Tibial nerve (tissue), 4 donors: ENCODE measurements at regions not wholly inside any gene's neighbourhood (a gene's known extent, or its start where the extent isn't known, plus 50 kb on each side); places are given as distances from the start of the nearest gene placed in this dataset.
"Not testable (repeated sequence)": the region's sequence is repeated elsewhere in the genome, so short reads cannot be mapped to it uniquely, and the experiment has no call there.

ENCODE experiments used
- DNase-seq, 2 donors: peaks; one replicate each; pipeline ENCODE4 v3.0.0-alpha.2; 2019; ENCODE audit warnings: low spot score in 2 of 2
- H3K27ac ChIP-seq, 4 donors: fragments of 200-600 bp; sonication (generic) in 3 of 4; one replicate each; pipeline ENCODE4 v1.5.1; 2017 to 2019; ENCODE audit warnings: mild to moderate bottlenecking in 1 of 4
- H3K27me3 ChIP-seq, 2 donors: fragments of 200-600 bp; sonication (generic) in 1 of 2; one replicate each; pipeline versions ENCODE4 v1.5.1 to v1.6.0; 2017 to 2019
- H3K36me3 ChIP-seq, 3 donors: fragments of 200-600 bp; sonication (generic); one replicate each; pipeline ENCODE4 v1.5.1; 2018 to 2019
- H3K4me1 ChIP-seq, 4 donors: fragments of 200-600 bp; sonication (generic) in 3 of 4; one replicate each; pipeline ENCODE4 v1.5.1; 2017 to 2019
- H3K4me3 ChIP-seq, 4 donors: fragments of 200-600 bp; sonication (generic) in 3 of 4; one replicate each; pipeline ENCODE4 v1.5.1; 2017 to 2019; ENCODE audit warnings: mild to moderate bottlenecking in 1 of 4, moderate library complexity in 1 of 4
- H3K9me3 ChIP-seq, 4 donors: fragments of 200-600 bp; sonication (generic) in 3 of 4; one replicate each; pipeline ENCODE4 v1.5.1; 2017 to 2019
- CTCF ChIP-seq, 5 experiments: fragments of 200-600 bp in 3 of 5; fragments of 450-650 bp in 2 of 5; sonication (generic) in 3 of 5; IDR thresholded peaks; one replicate each; pipeline ENCODE4 v1.5.1; 2016 to 2019; ENCODE audit warnings: antibody characterized with exemption in 5 of 5, mild to moderate bottlenecking in 3 of 5, moderate library complexity in 2 of 5
- EP300 ChIP-seq, 2 donors: sonication (generic); formaldehyde crosslinking; IDR thresholded peaks; one replicate each; pipeline ENCODE4 v1.6.1; 2017; ENCODE audit warnings: antibody characterized with exemption in 2 of 2, mild to moderate bottlenecking in 1 of 2
- POLR2A ChIP-seq, 2 donors: fragments of 450-650 bp; IDR thresholded peaks; one replicate each; pipeline ENCODE4 v1.6.1; 2017; ENCODE audit warnings: antibody characterized with exemption in 2 of 2, mild to moderate bottlenecking in 2 of 2, moderate library complexity in 2 of 2
- WGBS, 2 donors: methylation state at CpG; one replicate each; pipeline ENCODE4 v1.1.5; 2018; 5-methylcytosine and 5-hydroxymethylcytosine counted together

- Histone ChIP-seq H3K36me3 (no peaks in the 10 kb centered on the region), H3K27ac (no peak overlapping the region), H3K4me3 (no peak overlapping the region), H3K4me1 (peaks cover 0 to 24% (median 0%) of the 10 kb centered on the region in 4 donors), H3K27me3 (no peaks in the 10 kb centered on the region), H3K9me3 (no peaks in the 10 kb centered on the region)
- TF ChIP-seq EP300 (IDR thresholded peaks at IDR 0.05): no peak
- no peak for DNase-seq
- WGBS, 2 donors: 82 to 91% methylated on average over 4 of the region's 4 CpGs
Observed at GRCh38 chr11:110514967-110515366, 85.2 kb downstream of the FDX1 start.

GRCh38 chr11:110517381-110517780 lies 87.6 kb downstream of the FDX1 start:
- 95 to 99% methylated on average over 5 of the region's 5 CpGs for WGBS, 2 donors
- H3K4me1 ChIP-seq: peaks cover 0 to 26% (median 0%) of the 10 kb centered on the region in 4 donors
- not testable (repeated sequence) for H3K36me3 ChIP-seq, H3K27me3 ChIP-seq, H3K27ac ChIP-seq, H3K9me3 ChIP-seq, DNase-seq, H3K4me3 ChIP-seq

GRCh38 chr11:110518809-110519514 lies 89.2 kb downstream of the FDX1 start:
- 51 to 52% methylated on average over 5 of the region's 5 CpGs for WGBS, 2 donors
- H3K36me3 ChIP-seq: no peaks in the 10 kb centered on the region
- H3K4me3 ChIP-seq: no peak overlapping the region
- no peaks in the 10 kb centered on the region for H3K27me3 ChIP-seq
- H3K27ac ChIP-seq: peak overlapping the region in 2 of 4 donors; percentile 18 to 43
- H3K9me3 ChIP-seq: no peaks in the 10 kb centered on the region
- no peak for TF ChIP-seq POLR2A (IDR thresholded peaks at IDR 0.05)
- peak in 1 of 2 donors; percentile 64 for TF ChIP-seq EP300 (IDR thresholded peaks at IDR 0.05)
- peaks cover 0 to 18% (median 0%) of the 10 kb centered on the region in 4 donors for H3K4me1 ChIP-seq
- no peak for DNase-seq

GRCh38 chr11:110519796-110520195 lies 90.0 kb downstream of the FDX1 start:
- WGBS, 2 donors: 57 to 62% methylated on average over 2 of the region's 2 CpGs
- Histone ChIP-seq H3K36me3 (no peaks in the 10 kb centered on the region), H3K4me3 (no peak overlapping the region), H3K9me3 (no peaks in the 10 kb centered on the region), H3K27ac (peak overlapping the region in 2 of 4 donors; percentile 7 to 43), H3K27me3 (no peaks in the 10 kb centered on the region), H3K4me1 (peaks cover 0 to 14% (median 0%) of the 10 kb centered on the region in 4 donors)
- TF ChIP-seq POLR2A (IDR thresholded peaks at IDR 0.05) (no peak), EP300 (IDR thresholded peaks at IDR 0.05) (no peak), CTCF (IDR thresholded peaks at IDR 0.05) (no peak)
- no peak for DNase-seq

GRCh38 chr11:110522471-110522870 lies 92.7 kb downstream of the FDX1 start:
- WGBS, 2 donors: 68 to 82% methylated on average over 2 of the region's 2 CpGs
- peaks cover 0 to under 1% (median 0%) of the 10 kb centered on the region in 4 donors for H3K9me3 ChIP-seq
- H3K27me3 ChIP-seq: no peaks in the 10 kb centered on the region

GRCh38 chr11:110524238-110524637 lies 94.5 kb downstream of the FDX1 start:
- WGBS, 2 donors: 39 to 49% methylated on average over 6 of the region's 6 CpGs

More at GRCh38 chr11:110522471-110522870, 92.7 kb downstream of the FDX1 start:
- Histone ChIP-seq H3K4me3 (no peak overlapping the region), H3K27ac (no peak overlapping the region), H3K36me3 (no peaks in the 10 kb centered on the region), H3K4me1 (peaks cover 0 to 31% (median 0%) of the 10 kb centered on the region in 4 donors)
- TF ChIP-seq POLR2A (IDR thresholded peaks at IDR 0.05) (no peak), EP300 (IDR thresholded peaks at IDR 0.05) (no peak), CTCF (IDR thresholded peaks at IDR 0.05) (no peak)
- DNase-seq: no peak

More at GRCh38 chr11:110524238-110524637, 94.5 kb downstream of the FDX1 start:
- Histone ChIP-seq H3K36me3 (no peaks in the 10 kb centered on the region), H3K4me1 (peaks cover 0 to 28% (median 0%) of the 10 kb centered on the region in 4 donors), H3K27me3 (no peaks in the 10 kb centered on the region), H3K4me3 (no peak overlapping the region), H3K9me3 (peaks cover 0 to 9% (median 0%) of the 10 kb centered on the region in 4 donors), H3K27ac (peak overlapping the region in 1 of 4 donors; percentile 25)
- DNase-seq: no peak
- TF ChIP-seq EP300 (IDR thresholded peaks at IDR 0.05): no peak
- TF ChIP-seq POLR2A (IDR thresholded peaks at IDR 0.05): no peak
- no peak for TF ChIP-seq CTCF (IDR thresholded peaks at IDR 0.05)
